ENCODE measurements at regions not wholly inside any gene's neighbourhood (a gene's known extent, or its start where the extent isn't known, plus 50 kb on each side); places are given as distances from the start of the nearest gene placed in this dataset.

DNA sequence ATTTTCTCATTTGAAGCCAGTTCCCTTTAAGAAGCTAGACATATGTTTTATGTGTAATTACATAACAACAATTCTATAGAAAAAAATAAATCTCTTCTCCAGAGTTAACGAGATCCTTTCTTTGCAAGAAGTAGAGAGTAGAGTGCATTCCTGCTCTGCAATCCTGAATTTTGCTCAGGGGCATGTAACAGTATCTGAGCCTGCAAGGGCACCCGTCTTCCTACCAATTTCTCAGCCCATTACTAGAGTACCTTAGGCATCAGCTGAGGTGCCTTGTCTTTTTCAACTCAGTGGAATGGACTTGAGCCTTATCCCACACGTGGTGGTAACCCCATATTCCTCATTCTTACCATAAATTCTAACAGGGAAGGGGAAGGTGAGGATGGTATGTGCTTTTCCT is 205.9 kb downstream of the IKZF2 start:
- no peak for FAIRE-seq

DNA sequence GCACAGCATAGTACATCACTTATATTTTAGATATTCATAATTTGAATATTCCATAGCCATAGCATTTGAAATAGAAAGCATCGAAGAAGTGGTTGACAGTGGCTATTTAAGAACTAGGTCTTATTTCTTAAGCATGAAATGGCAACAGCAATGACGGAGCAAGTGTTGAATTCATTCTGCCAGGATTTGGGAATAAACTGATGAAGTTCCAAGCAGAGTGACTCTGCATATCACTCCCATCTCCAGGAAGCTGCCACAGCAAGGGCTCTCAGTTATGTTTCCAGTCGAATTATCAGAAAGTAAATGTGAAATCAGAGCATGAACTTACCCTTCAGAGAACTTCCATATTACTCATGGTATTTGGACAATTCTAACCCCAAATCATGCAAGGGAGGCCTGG is 208.1 kb downstream of the IKZF2 start:
- FAIRE-seq: no peak

DNA sequence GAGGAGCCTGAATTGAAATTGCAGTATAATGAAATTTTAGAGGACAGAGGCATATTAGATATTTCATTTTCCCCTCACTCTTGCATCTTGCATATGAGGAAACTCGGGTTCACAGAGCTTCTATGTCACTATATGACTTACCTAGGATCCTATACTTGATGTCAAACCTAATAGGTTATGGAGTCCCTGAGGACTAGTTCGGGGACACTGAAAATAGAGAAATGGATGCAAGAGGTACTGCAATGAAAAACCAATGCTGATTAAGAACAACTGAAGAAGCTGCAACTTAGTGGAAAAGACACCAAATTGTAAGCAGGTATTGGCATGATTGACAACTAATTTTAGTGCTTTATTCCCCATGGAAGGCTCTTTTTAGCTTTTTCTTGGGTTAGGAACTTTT is 210.1 kb downstream of the IKZF2 start:
- FAIRE-seq: no peak

DNA sequence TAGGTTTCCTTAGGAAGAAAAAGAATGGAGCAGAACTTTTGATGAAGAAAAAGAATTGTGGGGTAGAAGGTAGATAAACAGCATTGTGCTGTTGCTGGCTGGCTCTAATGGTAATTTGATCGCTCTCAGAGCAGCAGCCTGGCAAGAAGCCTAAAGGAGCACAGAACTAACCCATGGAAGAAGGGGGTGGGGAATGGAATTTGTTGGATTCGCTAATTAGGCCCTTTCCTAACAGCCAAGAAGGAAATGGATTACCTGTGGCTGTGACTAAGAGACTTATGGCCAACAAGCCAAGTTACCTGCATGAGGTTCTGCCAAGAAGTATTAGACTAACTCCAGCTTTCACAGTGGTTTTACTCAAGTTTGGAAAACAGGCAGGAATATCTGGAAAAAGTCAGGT is 210.6 kb downstream of the IKZF2 start:
- no peak for FAIRE-seq

DNA sequence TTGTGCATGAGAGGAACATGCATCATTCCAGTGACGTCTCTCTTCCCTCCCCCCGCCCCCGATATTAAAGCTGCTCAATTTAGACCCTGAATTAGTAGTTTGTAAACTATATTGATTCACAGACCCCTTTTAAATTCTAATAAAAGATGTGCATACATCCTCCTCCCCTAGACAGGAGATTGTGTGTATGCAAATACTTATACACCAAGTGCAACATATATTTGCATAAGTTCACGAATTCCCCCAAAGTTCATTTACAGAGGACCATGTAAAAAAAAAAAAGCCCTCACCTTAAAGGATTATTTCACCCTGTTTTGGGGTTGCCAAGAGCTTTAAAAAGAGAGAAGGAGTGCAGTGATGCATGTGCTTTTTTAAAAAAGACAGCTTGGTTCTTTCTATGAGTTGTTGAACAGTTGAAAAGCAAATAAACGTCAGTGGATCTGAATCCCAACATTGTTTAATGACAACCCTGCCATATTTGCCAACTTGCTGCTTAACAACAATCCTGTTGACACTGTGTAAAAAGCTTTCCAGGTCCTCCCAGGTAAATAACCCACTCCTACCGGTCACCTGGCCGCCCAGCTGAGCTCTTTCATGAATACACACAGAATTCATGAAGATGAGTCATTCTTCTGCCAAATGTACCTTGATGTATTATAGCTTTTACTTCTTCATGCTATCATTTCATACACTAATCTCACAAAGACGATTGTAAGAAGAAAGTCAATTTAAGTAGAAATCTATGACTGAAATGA is 211.5 kb downstream of the IKZF2 start:
- FAIRE-seq: no peak

DNA sequence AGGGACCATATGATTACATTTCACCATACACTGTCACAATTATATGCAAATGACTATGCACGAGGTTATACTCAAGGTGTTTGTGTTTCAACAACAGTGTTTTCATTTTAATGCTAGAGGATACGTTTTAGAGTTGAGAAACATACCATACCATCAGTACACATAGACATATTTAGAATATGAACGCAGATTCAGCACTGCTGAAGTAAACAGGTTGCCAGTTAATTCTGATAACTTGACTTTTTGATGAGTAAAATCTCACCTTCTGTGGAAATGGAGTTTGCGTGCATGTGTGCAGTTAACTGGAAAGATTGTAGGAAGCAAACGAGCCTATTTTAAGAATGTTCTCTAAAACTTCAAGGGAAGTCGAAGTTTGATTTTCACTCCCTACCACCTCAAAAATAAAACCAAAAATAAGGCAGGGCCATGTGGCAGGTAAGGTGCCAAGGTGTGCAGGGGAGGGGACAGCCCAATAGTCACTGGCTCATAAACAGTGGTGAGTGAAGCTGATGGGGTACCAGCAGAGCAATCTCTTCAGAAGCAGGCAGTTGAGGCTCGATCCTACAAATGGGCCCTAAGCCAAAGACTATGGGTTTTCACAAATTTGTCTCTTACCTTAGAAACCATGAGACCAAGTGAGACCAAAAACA is 213.1 kb downstream of the IKZF2 start:
- FAIRE-seq: no peak

DNA sequence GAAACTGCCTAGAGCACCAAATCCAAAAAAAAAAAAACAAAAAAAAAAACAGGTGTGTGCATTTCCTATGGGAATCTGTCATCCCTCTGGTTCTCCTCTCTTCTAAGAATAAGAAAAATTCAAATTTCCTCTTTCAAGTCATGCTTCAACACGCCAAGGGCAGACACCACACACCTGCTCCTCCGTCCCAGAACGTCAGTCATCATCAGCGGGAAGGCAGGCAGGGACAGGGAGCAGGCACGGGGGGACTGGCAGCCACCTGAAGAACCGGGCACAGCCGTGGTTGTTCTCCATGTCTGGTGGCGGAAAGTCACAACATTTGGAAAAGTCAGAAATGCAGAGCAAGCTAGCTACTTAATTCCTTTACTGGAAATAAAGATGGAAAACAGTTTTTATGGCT is 214.8 kb downstream of the IKZF2 start:
- FAIRE-seq: no peak

DNA sequence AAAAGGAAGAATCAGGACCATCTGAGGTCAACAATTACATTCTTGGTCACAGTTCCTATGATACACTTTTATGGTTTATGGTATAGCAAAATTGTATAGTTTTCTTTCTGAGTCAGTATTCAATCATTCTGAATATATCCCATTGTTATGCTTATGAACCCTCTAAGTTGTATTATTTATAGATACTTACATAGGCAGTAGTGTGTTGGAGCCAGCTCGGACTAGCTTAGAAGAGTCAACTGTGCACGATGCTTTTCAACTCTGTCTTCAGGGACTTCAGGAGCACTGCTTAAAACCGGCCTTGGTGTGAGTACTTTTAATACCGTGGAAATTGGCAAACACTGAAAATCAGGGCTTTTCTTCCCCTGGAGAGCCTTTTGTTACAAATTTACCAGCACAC is 215.7 kb downstream of the IKZF2 start:
- no peak for FAIRE-seq

DNA sequence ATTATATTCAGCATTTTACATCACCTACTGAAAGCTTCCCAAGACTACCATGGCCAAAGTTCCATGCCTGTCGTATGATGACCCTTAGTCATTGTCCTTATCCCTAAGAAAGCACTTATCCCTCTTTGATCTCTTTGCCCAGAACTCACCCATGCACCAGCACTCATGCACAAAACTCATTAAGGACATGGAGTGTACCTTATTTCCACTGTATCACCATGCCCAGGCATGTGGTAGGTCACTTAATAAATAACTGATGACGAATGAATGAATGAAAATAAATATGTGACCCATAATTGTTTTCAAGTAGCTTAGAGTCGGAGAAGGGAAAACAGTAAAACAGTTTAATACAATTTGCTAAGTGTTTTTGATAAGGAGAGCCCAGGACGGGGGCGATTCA is 220.1 kb downstream of the IKZF2 start:
- no peak for FAIRE-seq

DNA sequence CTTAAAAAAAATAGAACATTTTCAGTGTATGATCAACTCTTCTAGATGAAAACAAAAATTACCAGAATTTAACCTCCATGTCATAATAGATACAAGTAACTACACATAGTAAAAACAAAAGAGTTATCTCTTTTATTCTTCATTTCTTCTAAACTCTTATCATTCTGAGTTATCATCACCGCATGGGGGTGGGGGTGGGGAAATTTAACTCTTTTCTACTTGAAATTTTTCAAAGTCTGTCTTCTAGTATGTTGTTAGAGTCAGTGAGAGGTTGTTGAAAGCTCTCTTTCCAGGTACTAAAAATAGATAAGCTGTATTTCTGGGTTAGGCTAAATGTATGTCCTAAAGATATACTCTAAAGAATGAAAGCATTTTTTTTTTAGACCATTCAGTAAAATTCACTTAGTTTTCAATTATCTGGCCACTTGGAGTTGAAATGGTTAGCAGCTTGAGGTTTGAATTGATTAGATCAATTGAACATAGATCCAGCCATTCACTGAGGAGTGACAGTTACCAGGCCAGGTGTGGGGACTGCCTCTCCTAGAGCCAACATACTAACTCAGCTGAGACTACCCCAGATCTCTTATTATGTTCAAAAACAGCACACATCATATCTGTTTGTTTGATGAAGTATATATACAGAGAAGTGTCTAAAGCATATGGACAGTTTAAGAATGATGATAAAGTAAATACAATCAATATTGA is 220.7 kb downstream of the IKZF2 start:
- no peak for FAIRE-seq

DNA sequence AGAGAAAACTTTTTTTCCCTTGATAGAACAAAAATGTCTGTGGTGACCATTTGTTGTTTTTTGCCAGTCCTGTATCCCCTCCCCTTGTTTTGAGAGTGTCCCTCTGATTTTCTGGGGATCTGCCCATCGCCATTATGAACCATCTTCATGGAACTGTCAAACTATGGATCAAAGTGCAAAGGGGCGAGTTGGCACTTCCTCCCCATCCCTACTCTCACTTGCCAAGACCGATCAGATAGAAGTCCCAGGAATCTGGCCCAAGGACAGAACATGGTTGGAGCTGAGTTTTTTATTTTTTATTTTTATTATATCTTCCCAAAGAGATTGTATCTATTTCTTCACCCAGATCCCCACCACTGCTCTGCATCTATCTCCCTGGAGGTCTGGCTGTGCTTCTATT is 221.4 kb downstream of the IKZF2 start:
- FAIRE-seq: no peak

DNA sequence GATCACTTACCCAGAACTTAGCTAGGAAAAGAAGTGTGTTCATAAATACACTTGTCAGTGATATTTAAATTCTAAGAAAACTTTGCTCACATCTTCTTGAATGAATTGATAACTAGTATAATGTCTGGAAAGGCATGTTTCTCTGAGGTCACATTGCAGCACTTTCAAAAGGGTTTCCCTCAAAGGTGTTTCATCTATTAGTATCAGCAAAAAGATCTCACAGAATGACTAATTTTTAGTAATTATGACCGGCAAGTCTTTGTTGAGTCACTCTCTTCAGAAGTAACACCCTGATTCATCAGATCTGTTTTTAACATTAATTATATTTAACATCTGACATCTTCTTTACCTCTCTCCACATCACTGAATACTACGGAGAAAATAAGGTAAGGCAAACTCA is 222.3 kb downstream of the IKZF2 start:
- no peak for FAIRE-seq

DNA sequence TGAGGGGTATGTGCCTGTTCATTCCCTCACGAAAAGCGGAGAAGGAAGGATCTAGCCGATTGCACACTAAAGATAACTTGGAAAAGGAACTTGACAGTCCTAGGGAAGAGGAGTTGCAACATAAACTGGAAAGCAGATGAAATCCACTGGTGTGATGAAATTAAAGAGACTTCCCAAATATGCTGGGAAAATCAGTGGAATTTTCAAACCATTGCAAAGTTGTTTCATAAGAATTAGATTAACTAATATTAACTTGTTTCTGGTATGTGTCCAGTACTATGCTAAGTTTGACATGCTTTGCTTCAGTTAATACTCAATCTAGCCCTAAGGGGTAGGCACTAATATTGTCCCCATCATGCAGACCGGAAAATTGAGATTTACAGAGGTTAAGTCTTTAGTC is 222.7 kb downstream of the IKZF2 start:
- no peak for FAIRE-seq

DNA sequence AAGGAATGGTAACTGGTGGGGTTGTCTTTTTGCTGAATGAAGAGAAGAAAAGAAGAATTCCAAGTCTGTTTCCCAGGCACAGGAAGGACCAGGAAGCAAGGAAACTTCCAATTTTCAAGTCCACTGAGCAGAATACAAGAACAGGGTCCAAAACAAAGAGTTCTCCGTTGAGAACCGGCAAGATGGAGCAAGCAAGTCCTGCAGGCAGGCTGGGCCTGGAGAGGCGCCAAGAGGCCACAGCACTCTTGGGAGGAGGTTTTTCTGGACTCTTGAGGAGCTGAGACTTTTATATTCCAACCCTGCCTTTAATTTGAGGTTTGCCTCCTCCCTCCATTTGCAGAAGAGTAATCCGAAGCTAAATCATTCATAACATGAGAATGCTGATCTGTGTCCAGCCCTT is 224.5 kb downstream of the IKZF2 start:
- no peak for FAIRE-seq

DNA sequence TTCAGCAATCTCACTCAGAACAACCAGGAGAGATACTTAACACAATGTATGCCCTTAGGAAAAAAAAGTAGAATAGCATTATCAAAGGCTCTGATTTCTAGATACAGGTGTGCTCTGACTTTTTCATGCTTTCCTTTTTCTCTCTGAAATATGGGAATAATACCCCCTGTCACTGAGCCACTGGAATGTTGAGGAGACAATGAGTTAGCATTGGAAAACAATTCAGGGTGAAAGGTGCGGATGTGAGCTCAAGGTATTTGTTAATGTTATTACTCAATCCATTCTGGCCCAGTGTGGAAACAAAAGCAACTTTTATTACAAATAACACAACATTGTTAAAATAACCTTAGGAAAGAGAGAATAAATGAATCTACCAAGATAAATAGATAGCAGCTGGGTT is 228.0 kb downstream of the IKZF2 start:
- no peak for FAIRE-seq

DNA sequence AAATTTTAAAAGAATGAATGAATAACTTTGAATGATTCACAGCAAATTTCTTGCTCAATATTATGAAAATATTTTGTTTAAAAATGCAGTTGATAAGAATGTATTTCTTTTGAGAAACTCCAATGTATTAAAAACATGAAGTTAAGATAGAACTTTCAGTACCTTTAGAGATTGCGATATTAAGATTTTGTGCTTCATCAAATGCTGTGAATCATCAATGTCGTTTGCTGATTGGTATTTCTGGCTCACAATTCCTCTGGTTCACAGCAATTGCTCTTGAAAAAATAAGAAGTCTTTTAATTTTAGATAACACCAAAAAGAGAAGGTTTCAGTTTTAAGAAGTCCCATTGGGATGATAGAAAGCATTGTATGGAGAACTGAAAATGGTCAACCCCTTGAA is 228.7 kb downstream of the IKZF2 start:
- no peak for FAIRE-seq

DNA sequence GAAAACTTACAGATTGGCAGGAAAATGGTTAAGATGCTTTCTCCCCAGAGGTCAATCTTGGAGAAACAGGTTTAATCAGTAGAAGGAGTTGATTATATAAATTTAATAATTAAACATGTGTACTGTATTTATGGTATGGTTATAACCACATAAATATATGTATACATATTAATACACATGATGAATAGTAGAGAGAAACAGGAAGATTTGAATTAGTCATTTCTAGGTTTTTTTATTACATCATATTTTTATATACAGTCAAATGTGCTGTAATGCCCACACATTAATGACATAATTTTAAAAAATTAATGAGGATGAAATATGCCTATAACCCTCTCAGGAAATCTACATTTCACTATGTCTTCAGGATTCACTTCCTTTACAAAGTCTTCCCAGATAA is 229.7 kb downstream of the IKZF2 start:
- FAIRE-seq: no peak

DNA sequence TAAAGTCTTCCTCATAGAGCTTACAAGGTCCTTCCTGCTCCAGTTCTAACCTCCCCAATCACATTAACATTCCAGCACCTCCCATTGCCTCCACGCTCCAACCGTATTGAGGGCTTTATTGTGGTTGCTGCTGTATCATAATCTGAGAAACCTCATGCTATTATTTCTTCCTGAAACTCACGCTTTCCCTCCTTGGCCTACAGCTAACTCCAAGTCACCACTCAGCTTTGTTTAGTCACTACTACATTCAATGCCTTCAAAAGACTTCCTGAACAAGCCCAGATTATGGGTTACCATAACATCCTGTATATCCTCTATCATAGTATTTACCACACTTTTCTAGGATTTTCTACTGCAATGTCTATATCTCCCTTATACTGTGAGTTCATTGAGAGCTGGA is 230.4 kb downstream of the IKZF2 start:
- FAIRE-seq: no peak

DNA sequence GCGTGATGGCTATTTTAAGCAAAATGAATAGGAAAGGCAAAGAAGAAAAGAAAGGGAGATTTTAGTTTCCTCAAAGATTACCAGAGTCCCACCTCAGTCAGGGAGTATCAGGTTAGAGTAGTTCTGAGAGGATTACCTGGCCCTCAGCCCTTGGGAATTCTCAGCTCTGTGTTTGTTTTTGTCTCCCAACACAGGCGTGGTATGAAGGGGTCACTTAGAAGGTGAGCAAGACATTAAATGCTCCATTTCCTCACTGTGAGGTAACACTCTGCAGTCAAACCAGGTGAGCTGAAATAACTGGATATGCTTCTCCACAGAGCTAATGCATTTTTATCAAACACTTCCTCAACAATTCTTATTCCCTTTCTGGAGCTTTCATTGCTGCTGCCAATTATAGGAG is 232.2 kb downstream of the IKZF2 start:
- FAIRE-seq: no peak

DNA sequence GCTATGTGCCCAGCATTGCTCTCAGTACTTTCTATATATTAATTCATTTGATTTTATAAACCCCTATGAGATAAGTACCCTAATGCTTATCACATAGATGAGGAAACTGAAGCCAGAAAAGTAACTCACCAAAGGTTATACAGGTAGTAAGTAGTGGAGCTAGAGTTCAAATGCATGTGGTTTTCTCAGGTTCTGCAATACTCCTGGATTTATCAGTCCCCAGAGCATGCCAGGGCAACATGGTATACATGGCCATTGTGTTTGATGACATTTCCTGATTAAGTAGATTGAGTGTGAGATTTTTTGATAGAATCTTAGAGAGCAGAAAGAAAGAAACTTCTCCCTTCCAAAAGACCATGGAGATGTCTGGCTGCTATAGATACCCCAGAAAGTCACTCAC is 233.1 kb downstream of the IKZF2 start:
- no peak for FAIRE-seq

DNA sequence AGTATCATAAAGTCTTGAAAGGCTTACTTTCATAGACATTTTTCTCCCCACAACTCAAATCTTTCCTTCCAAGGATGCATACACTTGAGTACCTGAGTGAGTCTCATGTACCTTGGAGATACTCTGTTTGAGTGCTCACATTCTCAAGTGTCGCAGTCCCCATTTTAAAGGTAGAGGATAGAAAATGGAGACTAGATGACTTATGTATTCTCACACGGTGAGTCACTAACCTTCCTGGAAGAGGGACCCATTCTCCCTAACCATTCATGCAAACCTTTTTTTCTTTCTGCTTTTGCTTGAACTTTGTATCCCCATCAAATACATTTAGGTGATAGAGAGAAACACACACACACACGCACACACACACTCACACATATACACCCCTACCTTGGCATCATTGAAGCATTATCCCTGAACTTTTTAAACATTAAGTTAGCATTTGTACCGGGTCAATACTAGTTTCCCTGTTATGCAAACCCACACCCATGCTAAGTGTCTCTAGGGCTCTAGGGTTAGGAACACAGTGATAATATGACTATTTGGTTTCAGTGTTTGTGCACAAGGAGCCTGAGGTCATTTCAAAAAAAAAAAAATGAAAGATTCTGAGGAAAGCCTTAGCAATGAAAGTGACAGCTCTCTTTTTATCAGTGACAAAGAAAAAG is 236.2 kb downstream of the IKZF2 start:
- FAIRE-seq: no peak

DNA sequence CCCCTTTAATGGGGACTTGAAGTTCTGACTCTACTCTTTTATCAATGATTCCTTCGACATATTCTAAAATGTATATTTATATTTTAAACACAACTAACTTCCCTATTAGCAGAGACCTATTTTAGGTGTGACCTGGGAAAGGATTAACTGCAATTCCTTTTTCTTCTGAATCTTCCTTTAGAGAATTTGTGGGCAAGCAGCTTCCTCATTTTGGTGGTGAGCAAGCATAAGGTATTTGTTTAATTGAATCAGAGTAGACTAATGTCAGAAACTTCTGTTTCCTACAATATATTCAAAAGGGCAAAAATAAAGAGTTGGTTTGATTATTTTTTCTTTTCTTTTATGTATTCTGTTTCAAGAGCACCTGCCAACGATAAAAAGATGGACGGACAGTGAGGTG is 237.0 kb downstream of the IKZF2 start:
- FAIRE-seq: no peak

DNA sequence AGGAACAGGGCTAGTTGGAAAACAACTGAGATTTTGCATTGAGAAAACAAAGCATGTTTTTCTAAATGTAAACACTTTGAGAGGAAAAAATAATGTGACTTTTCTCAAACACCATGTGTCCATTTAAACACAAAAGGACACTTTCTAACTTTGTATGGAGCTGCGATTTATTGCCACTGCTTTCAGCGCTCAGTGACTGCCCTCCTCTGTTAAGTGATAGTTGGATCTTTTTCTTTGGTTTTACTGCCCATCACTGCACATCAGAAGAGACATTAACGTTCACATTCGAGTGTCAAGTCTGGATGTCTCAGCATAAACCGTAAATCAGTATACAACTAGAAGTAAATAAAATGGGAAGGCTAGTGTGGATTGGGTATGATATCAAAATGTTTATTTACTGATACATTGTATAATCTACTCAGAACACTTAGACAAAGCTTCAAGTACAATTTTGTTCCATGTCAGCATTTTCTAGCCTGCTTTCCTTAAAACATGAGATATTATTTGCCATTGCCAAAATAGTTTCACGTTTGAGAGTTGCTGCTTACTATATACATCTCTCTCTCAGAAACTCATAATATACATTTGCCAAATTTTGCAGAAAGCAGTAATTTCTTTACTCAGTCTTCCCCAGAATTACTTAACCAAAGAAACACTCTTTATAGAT is 237.6 kb downstream of the IKZF2 start:
- no peak for FAIRE-seq

All from endometrium (tissue), 2 donors.